GM23338 (cell line): ENCODE measurements at regions not wholly inside any gene's neighbourhood (a gene's known extent, or its start where the extent isn't known, plus 50 kb on each side); places are given as distances from the start of the nearest gene placed in this dataset.

ENCODE experiments used
- CTCF ChIP-seq, 2 experiments: fragments of 200-600 bp in 1 of 2; sonication (generic) in 1 of 2; conservative IDR thresholded peaks; 2 replicates each; pipeline versions ENCODE4 v1.5.1 to v1.6.1; 2016 to 2017; ENCODE audit warnings: antibody characterized with exemption in 2 of 2, low read depth in 2 of 2, mild to moderate bottlenecking in 2 of 2, moderate library complexity in 1 of 2
- ETS1 ChIP-seq: IDR thresholded peaks from 2 replicates; pipeline ENCODE4 v1.6.1; 2016; ENCODE audit warnings: antibody characterized with exemption
- EZH2 ChIP-seq: fragments of 200-600 bp; sonication (generic); IDR thresholded peaks from one replicate; pipeline ENCODE4 v1.8.0; 2017; ENCODE audit warnings: antibody characterized with exemption, mild to moderate bottlenecking, low read depth; ENCODE audit not compliant: unreplicated experiment
- EZH2phosphoT487 ChIP-seq: fragments of 200-600 bp; sonication (generic); IDR thresholded peaks from one replicate; pipeline ENCODE4 v1.8.1; 2018; ENCODE audit warnings: antibody characterized with exemption; ENCODE audit not compliant: unreplicated experiment
- POLR2AphosphoS5 ChIP-seq: IDR thresholded peaks from 2 replicates; pipeline ENCODE4 v1.6.1; 2016; ENCODE audit warnings: antibody characterized with exemption, low read depth

- no peak for TF ChIP-seq CTCF (conservative IDR thresholded peaks at IDR 0.05; ENCODE audit: low read depth in 2 of 2)
- TF ChIP-seq EZH2 = no peak
- no peak for TF ChIP-seq POLR2AphosphoS5
- TF ChIP-seq EZH2phosphoT487 = no peak
- no peak for TF ChIP-seq ETS1
Observed at GRCh38 chr9:68653141-68653595, 51.9 kb upstream of the PIP5K1B start.
